ENCODE measurements at regions not wholly inside any gene's neighbourhood (a gene's known extent, or its start where the extent isn't known, plus 50 kb on each side); places are given as distances from the start of the nearest gene placed in this dataset.

- TF ChIP-seq CTCF (IDR thresholded peaks at IDR 0.05) (no peak), REST (IDR thresholded peaks at IDR 0.05; ENCODE audit: insufficient read depth in 1 of 2, low read depth in 2 of 2, low read length in 1 of 2) (no peak), POLR2AphosphoS5 (IDR thresholded peaks at IDR 0.05; ENCODE audit: low read depth, low read length) (no peak), TCF7L2 (IDR thresholded peaks at IDR 0.05; ENCODE audit: low read depth, low read length) (no peak), SIN3A (IDR thresholded peaks at IDR 0.05; ENCODE audit: borderline replicate concordance, insufficient read depth, low read depth, low read length) (no peak)
- BruUV-seq (replicated peaks) = no TSS peak
- Histone ChIP-seq H3K36me3 (ENCODE audit: control insufficient read depth, insufficient read depth, low read length) (no peaks in the 10 kb centered on the region), H3K4me1 (ENCODE audit: control insufficient read depth, insufficient read depth, low read length) (peaks cover 37% of the 10 kb centered on the region), H3K27me3 (ENCODE audit: control insufficient read depth, insufficient read depth, low read length) (no peaks in the 10 kb centered on the region), H3K27ac (ENCODE audit: low read length) (no peak overlapping the region), H3K9me3 (ENCODE audit: control insufficient read depth, insufficient read depth, low read depth, low read length) (no peaks in the 10 kb centered on the region), H3K4me3 (ENCODE audit: low read depth in 2 of 2, low read length in 2 of 2) (peak overlapping the region; percentile 23 to 41)
- in situ Hi-C loops (cut with HindIII; ENCODE audit: low pct_unique_long_range_greater_than_20kb, low sequenced_read_pairs) (no loop called here), intact Hi-C loops (cut with micrococcal nuclease; ENCODE audit: unreplicated experiment) (no loop called here)
- CTCF ChIA-PET = no interaction called here
- POLR2A ChIA-PET = interaction anchor here (0.7 kb wide), 1 partner anchor 34 kb away, joined by 4 read pairs; no protein-coding TSS in a partner anchor
- no peak for DNase-seq (ENCODE audit: low read depth, low spot score)
- ATAC-seq = no peak
Observed at GRCh38 chr16:85169333-85170065, 57.2 kb upstream of the CIBAR2 start.

GRCh38 chr16:85170066-85170491 lies 57.8 kb upstream of the CIBAR2 start:
- Histone ChIP-seq H3K36me3 (ENCODE audit: control insufficient read depth, insufficient read depth, low read length) (no peaks in the 10 kb centered on the region), H3K4me1 (ENCODE audit: control insufficient read depth, insufficient read depth, low read length) (peaks cover 41% of the 10 kb centered on the region), H3K9me3 (ENCODE audit: control insufficient read depth, insufficient read depth, low read depth, low read length) (no peaks in the 10 kb centered on the region), H3K27ac (ENCODE audit: low read length) (no peak overlapping the region), H3K27me3 (ENCODE audit: control insufficient read depth, insufficient read depth, low read length) (no peaks in the 10 kb centered on the region), H3K4me3 (ENCODE audit: low read depth in 2 of 2, low read length in 2 of 2) (peak overlapping the region; percentile 23 to 41; a peak in 3 of 4 replicates)
- CTCF ChIA-PET = interaction anchor here (0.7 kb wide), 1 partner anchor 55 kb away, joined by 3 read pairs; no protein-coding TSS in a partner anchor
- in situ Hi-C loops (cut with HindIII; ENCODE audit: low pct_unique_long_range_greater_than_20kb, low sequenced_read_pairs) = no loop called here
- TF ChIP-seq CTCF (IDR thresholded peaks at IDR 0.05) (no peak), REST (IDR thresholded peaks at IDR 0.05; ENCODE audit: insufficient read depth in 1 of 2, low read depth in 2 of 2, low read length in 1 of 2) (no peak), POLR2AphosphoS5 (IDR thresholded peaks at IDR 0.05; ENCODE audit: low read depth, low read length) (no peak), TCF7L2 (IDR thresholded peaks at IDR 0.05; ENCODE audit: low read depth, low read length) (no peak), SIN3A (IDR thresholded peaks at IDR 0.05; ENCODE audit: borderline replicate concordance, insufficient read depth, low read depth, low read length) (no peak)
- ATAC-seq (no peak), DNase-seq (ENCODE audit: low read depth, low spot score) (no peak)
- POLR2A ChIA-PET = no interaction called here
- BruUV-seq (replicated peaks) = no TSS peak
- intact Hi-C loops (cut with micrococcal nuclease; ENCODE audit: unreplicated experiment) = no loop called here
